ENCODE measurements at regions not wholly inside any gene's neighbourhood (a gene's known extent, or its start where the extent isn't known, plus 50 kb on each side); places are given as distances from the start of the nearest gene placed in this dataset.

- TF ChIP-seq CEBPB (IDR thresholded peaks at IDR 0.05; ENCODE audit: low read depth, low read length), result no peak
- no peak for TF ChIP-seq CTCF (conservative IDR thresholded peaks at IDR 0.05; ENCODE audit: low read depth, low read length)
- no peak for TF ChIP-seq RAD21 (IDR thresholded peaks at IDR 0.05; ENCODE audit: low read length)
- TF ChIP-seq POLR2A (IDR thresholded peaks at IDR 0.05; ENCODE audit: low read depth, low read length), result no peak
- no peak for TF ChIP-seq SMC3 (IDR thresholded peaks at IDR 0.05; ENCODE audit: low read depth, low read length)
- no peak for TF ChIP-seq MAFK (IDR thresholded peaks at IDR 0.05; ENCODE audit: low read depth, low read length)
- TF ChIP-seq MAZ (IDR thresholded peaks at IDR 0.05; ENCODE audit: borderline replicate concordance, low read depth, low read length), result no peak
- TF ChIP-seq NFE2L2 (IDR thresholded peaks at IDR 0.05; ENCODE audit: low read depth, low read length), result no peak
- no peak for TF ChIP-seq RCOR1 (IDR thresholded peaks at IDR 0.05; ENCODE audit: insufficient replicate concordance, low read length)
- TF ChIP-seq FOS (IDR thresholded peaks at IDR 0.05; ENCODE audit: low read depth, low read length), result no peak
- TF ChIP-seq ELK1 (IDR thresholded peaks at IDR 0.05; ENCODE audit: borderline replicate concordance, low read depth, low read length), result no peak
- TF ChIP-seq BHLHE40 (IDR thresholded peaks at IDR 0.05; ENCODE audit: low read depth, low read length), result no peak
- TF ChIP-seq RFX5 (IDR thresholded peaks at IDR 0.05; ENCODE audit: low read depth, low read length), result no peak
Measured at GRCh38 chr12:30506411-30506810, 189.3 kb downstream of the IPO8 start.
